Neural cell (in vitro differentiated cells): ENCODE measurements at regions not wholly inside any gene's neighbourhood (a gene's known extent, or its start where the extent isn't known, plus 50 kb on each side); places are given as distances from the start of the nearest gene placed in this dataset.

Experiments
- H2AFZ ChIP-seq: fragments of 200-600, 300-800 bp; sonication (generic), shearing (Covaris generic); 2 replicates; pipeline ENCODE4 v1.6.0; 2014; ENCODE audit warnings: low read depth, mild to moderate bottlenecking, antibody characterized with exemption, low read length, moderate library complexity
- H3F3A ChIP-seq: fragments of 200-600 bp; shearing (Covaris generic); 2 replicates; pipeline ENCODE4 v1.6.1; 2016; ENCODE audit warnings: mild to moderate bottlenecking, moderate library complexity, mixed read lengths, antibody characterized with exemption, low read length; ENCODE audit not compliant: insufficient read depth, poor library complexity, severe bottlenecking
- H3K27ac ChIP-seq: fragments of 200-600, 300-800 bp; sonication (generic), shearing (Covaris generic); 2 replicates; pipeline ENCODE4 v1.5.1; 2014; ENCODE audit warnings: mild to moderate bottlenecking, low read length, moderate library complexity
- H3K27me3 ChIP-seq: fragments of 300-800, 200-600 bp; sonication (generic), shearing (Covaris generic); 2 replicates; pipeline ENCODE4 v1.6.0; 2014; ENCODE audit warnings: mild to moderate bottlenecking, low read depth, low read length, moderate library complexity; ENCODE audit not compliant: insufficient read depth
- H3K36me3 ChIP-seq: fragments of 300-800, 200-600 bp; sonication (generic), shearing (Covaris generic); 2 replicates; pipeline ENCODE4 v1.5.1; 2014; ENCODE audit warnings: mild to moderate bottlenecking, antibody characterized with exemption, low read length, moderate library complexity; ENCODE audit not compliant: insufficient read depth
- H3K4me2 ChIP-seq: fragments of 300-800, 200-600 bp; sonication (generic), shearing (Covaris generic); 2 replicates; pipeline ENCODE4 v1.6.0; 2014; ENCODE audit warnings: mild to moderate bottlenecking, low read length
- H3K4me3 ChIP-seq: fragments of 300-800, 200-600 bp; sonication (generic), shearing (Covaris generic); 2 replicates; pipeline ENCODE4 v1.5.1; 2014; ENCODE audit warnings: mild to moderate bottlenecking, low read length, moderate library complexity
- H3K79me2 ChIP-seq: fragments of 200-600 bp; shearing (Covaris generic); replicated peaks from 2 replicates; pipeline ENCODE4 v1.6.0; 2014; ENCODE audit warnings: mild to moderate bottlenecking, low read length, moderate library complexity; ENCODE audit not compliant: insufficient read depth
- H3K9ac ChIP-seq: fragments of 300-800, 200-600 bp; sonication (generic), shearing (Covaris generic); 2 replicates; pipeline ENCODE4 v1.6.1; 2016; ENCODE audit warnings: mild to moderate bottlenecking, low read length, mixed read lengths
- H3K9me2 ChIP-seq: fragments of 200-600 bp; shearing (Covaris generic); 2 replicates; pipeline ENCODE4 v1.6.1; 2016; ENCODE audit warnings: mild to moderate bottlenecking, low read length, mixed read lengths; ENCODE audit not compliant: insufficient read depth
- H3K9me3 ChIP-seq: fragments of 200-600, 300-800 bp; sonication (generic), shearing (Covaris generic); 2 replicates; pipeline ENCODE4 v1.6.1; 2016; ENCODE audit warnings: mild to moderate bottlenecking, mixed run types, low read length, moderate library complexity, mixed read lengths
- H4K20me1 ChIP-seq: fragments of 200-600 bp; shearing (Covaris generic); 2 replicates; pipeline ENCODE4 v1.6.1; 2016; ENCODE audit warnings: mild to moderate bottlenecking, mixed run types; ENCODE audit not compliant: insufficient read depth
- EP300 ChIP-seq: fragments of 450-650 bp; conservative IDR thresholded peaks from 2 replicates; pipeline ENCODE4 v1.6.1; 2014; ENCODE audit warnings: antibody characterized with exemption, mild to moderate bottlenecking, moderate library complexity; ENCODE audit not compliant: poor library complexity, severe bottlenecking
- EZH2 ChIP-seq: fragments of 200-600, 300-800 bp; shearing (Covaris generic), sonication (generic); IDR thresholded peaks from 2 replicates; pipeline ENCODE4 v1.6.1; 2014; ENCODE audit warnings: antibody characterized with exemption, low read length, borderline replicate concordance, mild to moderate bottlenecking; ENCODE audit not compliant: insufficient read depth, poor library complexity, severe bottlenecking
- MXI1 ChIP-seq: fragments of 450-650 bp; conservative IDR thresholded peaks from 2 replicates; pipeline ENCODE4 v1.6.1; 2014; ENCODE audit warnings: antibody characterized with exemption, mild to moderate bottlenecking; ENCODE audit not compliant: poor library complexity, severe bottlenecking
- POLR2AphosphoS5 ChIP-seq: IDR thresholded peaks from 2 replicates; pipeline ENCODE4 v1.6.1; 2012
- RAD21 ChIP-seq: fragments of 450-650 bp; conservative IDR thresholded peaks from 2 replicates; pipeline ENCODE4 v1.6.1; 2014; ENCODE audit warnings: antibody characterized with exemption, mild to moderate bottlenecking, moderate library complexity
- SMC3 ChIP-seq: fragments of 450-650 bp; conservative IDR thresholded peaks from 2 replicates; pipeline ENCODE4 v1.6.1; 2014; ENCODE audit warnings: antibody characterized with exemption, mild to moderate bottlenecking, moderate library complexity; ENCODE audit not compliant: poor library complexity
- TAF1 ChIP-seq: IDR thresholded peaks from 2 replicates; pipeline ENCODE4 v1.6.1; 2012; ENCODE audit warnings: low read depth
- TF ChIP-seq, protein P1 (sequence below): fragments of 450-650 bp; IDR thresholded peaks from 2 replicates; pipeline ENCODE4 v1.5.1; 2014; ENCODE audit warnings: antibody characterized with exemption, mild to moderate bottlenecking, moderate library complexity; ENCODE audit not compliant: poor library complexity, severe bottlenecking
- TF ChIP-seq, protein P2 (sequence below): IDR thresholded peaks from 2 replicates; pipeline ENCODE4 v1.6.1; 2012; ENCODE audit warnings: borderline replicate concordance

- Histone ChIP-seq H3K9me3 (no peaks in the 10 kb centered on the region), H3K27ac (no peak overlapping the region), H2AFZ (no peak overlapping the region), H3K9me2 (no peaks in the 10 kb centered on the region), H3K36me3 (no peaks in the 10 kb centered on the region), H3K4me2 (no peak overlapping the region), H3K79me2 (no peaks in the 10 kb centered on the region), H4K20me1 (no peaks in the 10 kb centered on the region), H3K27me3 (no peaks in the 10 kb centered on the region), H3F3A (no peaks in the 10 kb centered on the region), H3K4me3 (no peak overlapping the region), H3K9ac (no peak overlapping the region)
- TF ChIP-seq SMC3 (no peak), POLR2AphosphoS5 (no peak), RAD21 (no peak), TAF1 (no peak), EP300 (no peak), MXI1 (no peak)
- TF ChIP-seq, protein P1, sequence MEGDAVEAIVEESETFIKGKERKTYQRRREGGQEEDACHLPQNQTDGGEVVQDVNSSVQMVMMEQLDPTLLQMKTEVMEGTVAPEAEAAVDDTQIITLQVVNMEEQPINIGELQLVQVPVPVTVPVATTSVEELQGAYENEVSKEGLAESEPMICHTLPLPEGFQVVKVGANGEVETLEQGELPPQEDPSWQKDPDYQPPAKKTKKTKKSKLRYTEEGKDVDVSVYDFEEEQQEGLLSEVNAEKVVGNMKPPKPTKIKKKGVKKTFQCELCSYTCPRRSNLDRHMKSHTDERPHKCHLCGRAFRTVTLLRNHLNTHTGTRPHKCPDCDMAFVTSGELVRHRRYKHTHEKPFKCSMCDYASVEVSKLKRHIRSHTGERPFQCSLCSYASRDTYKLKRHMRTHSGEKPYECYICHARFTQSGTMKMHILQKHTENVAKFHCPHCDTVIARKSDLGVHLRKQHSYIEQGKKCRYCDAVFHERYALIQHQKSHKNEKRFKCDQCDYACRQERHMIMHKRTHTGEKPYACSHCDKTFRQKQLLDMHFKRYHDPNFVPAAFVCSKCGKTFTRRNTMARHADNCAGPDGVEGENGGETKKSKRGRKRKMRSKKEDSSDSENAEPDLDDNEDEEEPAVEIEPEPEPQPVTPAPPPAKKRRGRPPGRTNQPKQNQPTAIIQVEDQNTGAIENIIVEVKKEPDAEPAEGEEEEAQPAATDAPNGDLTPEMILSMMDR = no peak
- TF ChIP-seq, protein P2, sequence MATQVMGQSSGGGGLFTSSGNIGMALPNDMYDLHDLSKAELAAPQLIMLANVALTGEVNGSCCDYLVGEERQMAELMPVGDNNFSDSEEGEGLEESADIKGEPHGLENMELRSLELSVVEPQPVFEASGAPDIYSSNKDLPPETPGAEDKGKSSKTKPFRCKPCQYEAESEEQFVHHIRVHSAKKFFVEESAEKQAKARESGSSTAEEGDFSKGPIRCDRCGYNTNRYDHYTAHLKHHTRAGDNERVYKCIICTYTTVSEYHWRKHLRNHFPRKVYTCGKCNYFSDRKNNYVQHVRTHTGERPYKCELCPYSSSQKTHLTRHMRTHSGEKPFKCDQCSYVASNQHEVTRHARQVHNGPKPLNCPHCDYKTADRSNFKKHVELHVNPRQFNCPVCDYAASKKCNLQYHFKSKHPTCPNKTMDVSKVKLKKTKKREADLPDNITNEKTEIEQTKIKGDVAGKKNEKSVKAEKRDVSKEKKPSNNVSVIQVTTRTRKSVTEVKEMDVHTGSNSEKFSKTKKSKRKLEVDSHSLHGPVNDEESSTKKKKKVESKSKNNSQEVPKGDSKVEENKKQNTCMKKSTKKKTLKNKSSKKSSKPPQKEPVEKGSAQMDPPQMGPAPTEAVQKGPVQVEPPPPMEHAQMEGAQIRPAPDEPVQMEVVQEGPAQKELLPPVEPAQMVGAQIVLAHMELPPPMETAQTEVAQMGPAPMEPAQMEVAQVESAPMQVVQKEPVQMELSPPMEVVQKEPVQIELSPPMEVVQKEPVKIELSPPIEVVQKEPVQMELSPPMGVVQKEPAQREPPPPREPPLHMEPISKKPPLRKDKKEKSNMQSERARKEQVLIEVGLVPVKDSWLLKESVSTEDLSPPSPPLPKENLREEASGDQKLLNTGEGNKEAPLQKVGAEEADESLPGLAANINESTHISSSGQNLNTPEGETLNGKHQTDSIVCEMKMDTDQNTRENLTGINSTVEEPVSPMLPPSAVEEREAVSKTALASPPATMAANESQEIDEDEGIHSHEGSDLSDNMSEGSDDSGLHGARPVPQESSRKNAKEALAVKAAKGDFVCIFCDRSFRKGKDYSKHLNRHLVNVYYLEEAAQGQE = no peak
These were observed 358.3 kb downstream of the USP25 start for GRCh38 chr21:16088056-16088455.

DNA sequence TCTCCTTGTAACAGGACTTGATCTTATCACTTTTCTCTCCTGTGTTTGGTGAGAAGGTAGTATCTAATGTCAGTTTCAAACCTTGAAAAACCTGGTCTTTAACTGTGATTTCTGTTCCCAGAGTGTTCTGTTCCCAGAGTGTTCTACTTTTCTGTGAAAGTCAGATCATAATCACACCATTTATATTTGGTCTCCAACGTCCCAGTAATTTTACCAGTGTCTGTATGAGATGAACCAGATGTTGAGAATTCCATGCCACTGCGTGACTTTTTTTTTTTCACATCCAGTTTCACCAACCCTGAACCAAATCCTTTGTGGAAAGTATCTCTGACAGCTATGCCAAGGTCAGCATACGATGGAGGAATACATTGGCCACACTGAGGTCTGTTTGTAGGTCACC lies 365.2 kb downstream of the USP25 start:
- TF ChIP-seq TAF1 = no peak
- TF ChIP-seq SMC3 = no peak
- TF ChIP-seq POLR2AphosphoS5 = no peak
- TF ChIP-seq, protein P1 = no peak
- no peak for TF ChIP-seq EP300
- no peak for TF ChIP-seq MXI1
- no peak for TF ChIP-seq EZH2
- TF ChIP-seq RAD21 = no peak
- TF ChIP-seq, protein P2 = no peak
- H3K9ac ChIP-seq = no peak overlapping the region
- no peak overlapping the region for H2AFZ ChIP-seq
- H3K27ac ChIP-seq = no peak overlapping the region
- H3K79me2 ChIP-seq = no peaks in the 10 kb centered on the region
- no peak overlapping the region for H3K4me3 ChIP-seq
- no peaks in the 10 kb centered on the region for H3F3A ChIP-seq
- no peaks in the 10 kb centered on the region for H4K20me1 ChIP-seq
- H3K9me3 ChIP-seq = no peaks in the 10 kb centered on the region
- H3K4me2 ChIP-seq = no peak overlapping the region
- H3K36me3 ChIP-seq = no peaks in the 10 kb centered on the region
- H3K9me2 ChIP-seq = no peaks in the 10 kb centered on the region
- no peaks in the 10 kb centered on the region for H3K27me3 ChIP-seq
